ENCODE measurements at regions not wholly inside any gene's neighbourhood (a gene's known extent, or its start where the extent isn't known, plus 50 kb on each side); places are given as distances from the start of the nearest gene placed in this dataset.

GRCh38 chr13:65330691-65331090 lies 1899.4 kb downstream of the PCDH9 start:
- TF ChIP-seq POLR2A (IDR thresholded peaks at IDR 0.05; ENCODE audit: low read length): no peak
- no peak for TF ChIP-seq GATA1 (IDR thresholded peaks at IDR 0.05; ENCODE audit: low read depth, low read length)
